WTC11 (cell line): ENCODE measurements at regions not wholly inside any gene's neighbourhood (a gene's known extent, or its start where the extent isn't known, plus 50 kb on each side); places are given as distances from the start of the nearest gene placed in this dataset.

ENCODE experiments used
- ATAC-seq: fragments of 200-7000 bp; cut with Tn5 transposase; 2 replicates; pipeline ENCODE4 v1.10.0; 2021; ENCODE audit warnings: mild to moderate bottlenecking, moderate library complexity
- CTCF ChIA-PET: fragments of 300-600 bp; sonication (Branson Sonifier 250); formaldehyde crosslinking; loops from one replicate; lab custom pipeline; 2021; ENCODE audit warnings: antibody characterized with exemption; lab: Charles Lee
- POLR2A ChIA-PET: fragments of 350-600 bp; sonication (Branson Sonifier 250); formaldehyde crosslinking; loops from one replicate; lab custom pipeline; 2021; ENCODE audit warnings: antibody characterized with exemption; lab: Charles Lee
- DNase-seq: peaks from one replicate; pipeline ENCODE4 v3.0.0; 2021; ENCODE audit warnings: low spot score
- H3K27ac Mint-ChIP-seq: 2 replicates; pipeline ENCODE4 v1.8.0; 2021; ENCODE audit warnings: mixed read lengths
- H3K27me3 Mint-ChIP-seq: 2 replicates; pipeline ENCODE4 v1.8.0; 2021; ENCODE audit warnings: low read depth, mild to moderate bottlenecking, moderate library complexity, mixed read lengths
- H3K36me3 Mint-ChIP-seq: 2 replicates; pipeline ENCODE4 v1.8.0; 2021; ENCODE audit warnings: mixed read lengths
- H3K4me1 Mint-ChIP-seq: 2 replicates; pipeline ENCODE4 v1.8.0; 2022; ENCODE audit warnings: mixed read lengths
- H3K4me3 Mint-ChIP-seq: 2 replicates; pipeline ENCODE4 v1.8.0; 2021; ENCODE audit warnings: mild to moderate bottlenecking, moderate library complexity, mixed read lengths
- H3K9me3 Mint-ChIP-seq: 2 replicates; pipeline ENCODE4 v1.8.0; 2021; ENCODE audit warnings: mixed read lengths
- ATF3 ChIP-seq: sonication (generic); formaldehyde crosslinking; conservative IDR thresholded peaks from 2 replicates; pipeline ENCODE4 v1.8.1; 2022; ENCODE audit warnings: mild to moderate bottlenecking, missing genetic modification reagents
- CREB1 ChIP-seq: sonication (generic); formaldehyde crosslinking; IDR thresholded peaks from 2 replicates; pipeline ENCODE4 v1.8.0; 2023; ENCODE audit warnings: mild to moderate bottlenecking, missing genetic modification reagents
- CTCF ChIP-seq: fragments of 200-600 bp; IDR thresholded peaks from 2 replicates; pipeline ENCODE4 v1.8.0; 2022; ENCODE audit warnings: antibody characterized with exemption
- E2F5 ChIP-seq: sonication (generic); formaldehyde crosslinking; IDR thresholded peaks from 2 replicates; pipeline ENCODE4 v1.8.1; 2022; ENCODE audit warnings: mild to moderate bottlenecking, moderate library complexity, missing genetic modification reagents
- ELF4 ChIP-seq: sonication (generic); formaldehyde crosslinking; IDR thresholded peaks from 2 replicates; pipeline ENCODE4 v1.8.1; 2022; ENCODE audit warnings: low read depth, mild to moderate bottlenecking, moderate library complexity, missing genetic modification reagents
- GTF2I ChIP-seq: fragments of 250-450 bp; sonication (Bioruptor Pico); conservative IDR thresholded peaks from 2 replicates; pipeline ENCODE4 v1.4.0; 2021; ENCODE audit warnings: mild to moderate bottlenecking
- HMGXB4 ChIP-seq: sonication (generic); formaldehyde crosslinking; IDR thresholded peaks from 2 replicates; pipeline ENCODE4 v1.8.1; 2023; ENCODE audit warnings: mild to moderate bottlenecking, moderate library complexity, missing genetic modification reagents
- IRF1 ChIP-seq: sonication (generic); formaldehyde crosslinking; IDR thresholded peaks from 2 replicates; pipeline ENCODE4 v1.8.0; 2023; ENCODE audit warnings: missing genetic modification reagents
- IRF2 ChIP-seq: sonication (generic); formaldehyde crosslinking; IDR thresholded peaks from 2 replicates; pipeline ENCODE4 v1.8.0; 2022; ENCODE audit warnings: low read depth, missing genetic modification reagents, borderline replicate concordance
- NR3C1 ChIP-seq: sonication (generic); formaldehyde crosslinking; conservative IDR thresholded peaks from 2 replicates; pipeline ENCODE4 v1.8.1; 2023; ENCODE audit warnings: low read depth, mild to moderate bottlenecking, missing genetic modification reagents
- OVOL2 ChIP-seq: fragments of 250-450 bp; sonication (Bioruptor Pico); IDR thresholded peaks from 2 replicates; pipeline ENCODE4 v1.9.0; 2021; ENCODE audit warnings: mild to moderate bottlenecking, borderline replicate concordance
- SOX15 ChIP-seq: fragments of 250-450 bp; sonication (Bioruptor Pico); IDR thresholded peaks from 2 replicates; pipeline ENCODE4 v1.9.0; 2021; ENCODE audit warnings: mild to moderate bottlenecking
- SP1 ChIP-seq: sonication (generic); formaldehyde crosslinking; conservative IDR thresholded peaks from 2 replicates; pipeline ENCODE4 v1.8.1; 2022; ENCODE audit warnings: missing genetic modification reagents
- TEAD4 ChIP-seq: sonication (generic); formaldehyde crosslinking; IDR thresholded peaks from 2 replicates; pipeline ENCODE4 v1.8.0; 2022; ENCODE audit warnings: mild to moderate bottlenecking, missing genetic modification reagents
- USF2 ChIP-seq: sonication (generic); formaldehyde crosslinking; IDR thresholded peaks from 2 replicates; pipeline ENCODE4 v1.8.1; 2023; ENCODE audit warnings: mild to moderate bottlenecking, missing genetic modification reagents, moderate library complexity
- ZNF121 ChIP-seq: sonication (generic); formaldehyde crosslinking; IDR thresholded peaks from 2 replicates; pipeline ENCODE4 v1.8.0; 2023; ENCODE audit warnings: missing genetic modification reagents
- ZNF423 ChIP-seq: fragments of 250-450 bp; sonication (Bioruptor Pico); IDR thresholded peaks from 2 replicates; pipeline ENCODE4 v2.1.2; 2022; ENCODE audit warnings: mild to moderate bottlenecking, moderate library complexity
- ZNF425 ChIP-seq: fragments of 250-450 bp; sonication (Bioruptor Pico); conservative IDR thresholded peaks from 2 replicates; pipeline ENCODE4 v1.9.0; 2021; ENCODE audit warnings: mild to moderate bottlenecking
- ZNF532 ChIP-seq: fragments of 250-450 bp; sonication (Bioruptor Pico); IDR thresholded peaks from 2 replicates; pipeline ENCODE4 v1.9.0; 2021; ENCODE audit warnings: mild to moderate bottlenecking, borderline replicate concordance

GRCh38 chr17:51456942-51457341, 196.6 kb downstream of the UTP18 start:
- no peaks in the 10 kb centered on the region for H3K4me1 Mint-ChIP-seq
- ChIA-PET CTCF (interaction anchor here (0.7 to 2.8 kb wide), 4 partner anchors 15 to 79 kb away, joined by 4 to 9 read pairs (median 6); no protein-coding TSS in a partner anchor), POLR2A (no interaction called here)
- peaks cover 13% of the 10 kb centered on the region for H3K9me3 Mint-ChIP-seq
- ATAC-seq = no peak
- H3K4me3 Mint-ChIP-seq = no peak overlapping the region
- TF ChIP-seq ELF4 (no peak), IRF1 (CRISPR knock-in tag) (no peak), ZNF423 (CRISPR knock-in tag) (no peak), ATF3 (CRISPR knock-in tag) (no peak), TEAD4 (CRISPR knock-in tag) (no peak)
- DNase-seq = no peak
- H3K27me3 Mint-ChIP-seq = no peaks in the 10 kb centered on the region; the same call in 1 of the 2 replicates
- no peaks in the 10 kb centered on the region; the same call in 1 of the 2 replicates for H3K36me3 Mint-ChIP-seq
- no peak overlapping the region for H3K27ac Mint-ChIP-seq

- Mint-ChIP-seq H3K4me1 (no peaks in the 10 kb centered on the region), H3K27me3 (no peaks in the 10 kb centered on the region; the same call in 1 of the 2 replicates), H3K27ac (no peak overlapping the region), H3K36me3 (no peaks in the 10 kb centered on the region; the same call in 1 of the 2 replicates), H3K4me3 (no peak overlapping the region)
- ATAC-seq (peak; percentile 100), DNase-seq (peak; percentile 79)
- ChIA-PET POLR2A (no interaction called here), CTCF (interaction anchor here (0.5 to 3.3 kb wide), 45 partner anchors 9 to 303 kb away, joined by 3 to 37 read pairs (median 4); no protein-coding TSS in a partner anchor)
- TF ChIP-seq CREB1 = no peak
- peak; percentile 78 for TF ChIP-seq CTCF
- TF ChIP-seq ZNF121 (CRISPR knock-in tag) = peak; percentile 100
- TF ChIP-seq GTF2I (CRISPR knock-in tag) = peak; percentile 68; the same call in 1 of the 2 replicates
- TF ChIP-seq SP1 (CRISPR knock-in tag) = 0 out of 2 replicates have a peak, but pooled peaks have one; percentile 20
- TF ChIP-seq, all 79 proteins: peak for 4
- peaks cover 8% of the 10 kb centered on the region for H3K9me3 Mint-ChIP-seq
Observed at GRCh38 chr17:51461578-51462004, 201.2 kb downstream of the UTP18 start.

- no peaks in the 10 kb centered on the region for H3K4me1 Mint-ChIP-seq
- H3K9me3 Mint-ChIP-seq = peaks cover 8% of the 10 kb centered on the region
- no peak overlapping the region for H3K4me3 Mint-ChIP-seq
- H3K36me3 Mint-ChIP-seq = no peaks in the 10 kb centered on the region; the same call in 1 of the 2 replicates
- DNase-seq = no peak
- POLR2A ChIA-PET = no interaction called here
- H3K27ac Mint-ChIP-seq = no peak overlapping the region
- no peaks in the 10 kb centered on the region; the same call in 1 of the 2 replicates for H3K27me3 Mint-ChIP-seq
- ATAC-seq = no peak
- CTCF ChIA-PET = interaction anchor here (1.2 to 3.3 kb wide), 6 partner anchors 8 to 177 kb away, joined by 3 to 28 read pairs (median 8); no protein-coding TSS in a partner anchor
- TF ChIP-seq OVOL2 (no peak), ZNF425 (no peak), CREB1 (no peak), HMGXB4 (no peak), ZNF532 (no peak), USF2 (CRISPR knock-in tag) (no peak), E2F5 (CRISPR knock-in tag) (no peak), IRF2 (no peak), SOX15 (CRISPR knock-in tag) (no peak), NR3C1 (CRISPR knock-in tag) (no peak), ZNF423 (CRISPR knock-in tag) (no peak)
Observed at GRCh38 chr17:51463353-51463752, 203.0 kb downstream of the UTP18 start.
